HG03097 (cell line): ENCODE measurements at regions not wholly inside any gene's neighbourhood (a gene's known extent, or its start where the extent isn't known, plus 50 kb on each side); places are given as distances from the start of the nearest gene placed in this dataset.

Source experiments
- ATAC-seq: cut with Tn5 transposase; IDR thresholded peaks from one replicate; pipeline ENCODE4 v1.9.1; 2021; ENCODE audit not compliant: unreplicated experiment, low FRiP score

GRCh38 chr18:1875219-1875618 lies 696.1 kb downstream of the METTL4 start:
- ATAC-seq: no peak

GRCh38 chr18:1884623-1885022 lies 686.7 kb downstream of the METTL4 start:
- no peak for ATAC-seq

- ATAC-seq: no peak
Measured at GRCh38 chr18:1891641-1892040, 679.7 kb downstream of the METTL4 start.

GRCh38 chr18:1892191-1892590 lies 679.1 kb downstream of the METTL4 start:
- no peak for ATAC-seq

- ATAC-seq: no peak
Measured at GRCh38 chr18:1895456-1896185, 675.7 kb downstream of the METTL4 start.

GRCh38 chr18:1906421-1906820 lies 664.9 kb downstream of the METTL4 start:
- ATAC-seq: no peak

GRCh38 chr18:1907470-1908206 lies 663.7 kb downstream of the METTL4 start:
- no peak for ATAC-seq

GRCh38 chr18:1914489-1914888 lies 656.8 kb downstream of the METTL4 start:
- peak; percentile 57 for ATAC-seq

GRCh38 chr18:1916869-1917523 lies 654.3 kb downstream of the METTL4 start:
- no peak for ATAC-seq

- ATAC-seq: no peak
Measured at GRCh38 chr18:1917569-1917968, 653.7 kb downstream of the METTL4 start.

- no peak for ATAC-seq
Measured at GRCh38 chr18:1922066-1922465, 649.2 kb downstream of the METTL4 start.

- ATAC-seq: no peak
Measured at GRCh38 chr18:1928711-1929110, 642.6 kb downstream of the METTL4 start.

GRCh38 chr18:1929720-1930119 lies 641.6 kb downstream of the METTL4 start:
- ATAC-seq: no peak

- no peak for ATAC-seq
Measured at GRCh38 chr18:1930291-1931270, 640.7 kb downstream of the METTL4 start.

GRCh38 chr18:1952486-1952885 lies 618.8 kb downstream of the METTL4 start:
- ATAC-seq: no peak

- no peak for ATAC-seq
Measured at GRCh38 chr18:1954583-1955312, 616.6 kb downstream of the METTL4 start.

GRCh38 chr18:1958798-1959197 lies 612.5 kb downstream of the METTL4 start:
- ATAC-seq: no peak

GRCh38 chr18:1965016-1965415 lies 606.3 kb downstream of the METTL4 start:
- ATAC-seq: no peak

GRCh38 chr18:1965541-1965940 lies 605.8 kb downstream of the METTL4 start:
- no peak for ATAC-seq
